NB4 (cell line): ENCODE measurements at regions not wholly inside any gene's neighbourhood (a gene's known extent, or its start where the extent isn't known, plus 50 kb on each side); places are given as distances from the start of the nearest gene placed in this dataset.

Experiments used
- CTCF ChIP-seq: IDR thresholded peaks from one replicate; pipeline ENCODE4 v1.5.1; 2012; ENCODE audit warnings: low read depth, low read length
- POLR2A ChIP-seq: IDR thresholded peaks from 2 replicates; pipeline ENCODE4 v1.6.1; 2011; ENCODE audit warnings: mild to moderate bottlenecking; ENCODE audit not compliant: insufficient read length; ENCODE audit errors: extremely low read depth

DNA sequence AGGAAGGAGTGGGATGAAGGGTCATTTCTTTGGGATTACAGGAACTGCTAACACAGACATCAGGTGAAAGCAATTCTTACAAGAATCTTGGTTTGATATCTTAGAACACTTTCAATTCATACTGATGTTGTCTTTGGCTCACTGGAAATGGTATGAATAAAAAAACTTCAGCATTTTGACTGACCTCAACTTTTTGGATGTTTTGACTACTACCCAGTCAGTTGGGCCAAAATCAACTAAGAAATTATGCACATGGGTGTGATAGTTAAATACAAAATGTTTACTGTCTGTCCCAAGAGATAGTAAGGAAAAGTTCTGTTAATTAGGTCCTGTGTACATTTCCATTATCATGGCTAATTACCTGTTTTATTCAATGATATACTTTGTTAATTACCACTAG, 165.5 kb upstream of the LRIG1 start:
- TF ChIP-seq CTCF (no peak), POLR2A (no peak)
